ENCODE measurements at regions not wholly inside any gene's neighbourhood (a gene's known extent, or its start where the extent isn't known, plus 50 kb on each side); places are given as distances from the start of the nearest gene placed in this dataset.

GRCh38 chr10:30697806-30698205, 68.3 kb upstream of the LYZL2 start:
- Histone ChIP-seq H2BK12ac (ENCODE audit: low read depth, low read length) (no peak overlapping the region), H3K79me1 (ENCODE audit: low read depth, low read length) (no peaks in the 10 kb centered on the region), H4K91ac (replicated peaks; ENCODE audit: insufficient read length, low read length) (no peak overlapping the region), H3K23ac (ENCODE audit: insufficient read length) (no peak overlapping the region), H2BK15ac (ENCODE audit: low read length) (no peak overlapping the region), H3K4me1 (replicated peaks in 1 of 4; ENCODE audit: control insufficient read depth in 3 of 4, insufficient read depth in 4 of 4, low read length in 3 of 4) (peaks cover 0 to 11% (median 6%) of the 10 kb centered on the region in 4 experiments; a peak in 5 of 7 replicates), H3K79me2 (ENCODE audit: control insufficient read depth in 1 of 2, insufficient read depth in 2 of 2, low read length in 2 of 2) (no peaks in the 10 kb centered on the region), H3K56ac (replicated peaks; ENCODE audit: insufficient read length, low read depth, low read length) (no peak overlapping the region), H2BK20ac (ENCODE audit: low read length) (no peak overlapping the region), H3K27me3 (replicated peaks in 1 of 4; ENCODE audit: control insufficient read depth in 3 of 4, extremely low read depth in 1 of 4, insufficient read depth in 3 of 4, low read length in 3 of 4) (no peaks in the 10 kb centered on the region), H2AFZ (ENCODE audit: low read length) (no peak overlapping the region), H3K9me3 (ENCODE audit: insufficient read depth in 2 of 2, low read depth in 1 of 2, low read length in 1 of 2) (no peaks in the 10 kb centered on the region), H3K18ac (ENCODE audit: extremely low read depth, low read length) (no peak overlapping the region), H2AK5ac (ENCODE audit: low read depth, low read length) (no peak overlapping the region), H3K4ac (replicated peaks; ENCODE audit: insufficient read length, low read depth, low read length) (no peak overlapping the region), H3K4me3 (ENCODE audit: extremely low read depth in 1 of 4, insufficient read depth in 2 of 4, low read depth in 3 of 4, low read length in 4 of 4) (no peak overlapping the region), H3K36me3 (ENCODE audit: control insufficient read depth in 2 of 4, insufficient read depth in 4 of 4, low read length in 3 of 4) (no peaks in the 10 kb centered on the region), H2BK120ac (replicated peaks; ENCODE audit: low read depth, low read length) (no peak overlapping the region), H3K9ac (replicated peaks in 1 of 4; ENCODE audit: extremely low read depth in 1 of 4, low read depth in 3 of 4, low read length in 3 of 4) (no peak overlapping the region), H2BK5ac (ENCODE audit: low read depth, low read length) (no peak overlapping the region), H3K23me2 (ENCODE audit: low read depth, low read length) (no peaks in the 10 kb centered on the region), H3K14ac (ENCODE audit: insufficient read length) (no peak overlapping the region), H3K27ac (ENCODE audit: low read depth, low read length) (no peak overlapping the region), H4K5ac (ENCODE audit: insufficient read length, low read depth, low read length) (no peak overlapping the region), H4K8ac (ENCODE audit: extremely low read depth, insufficient read depth, low read length) (no peak overlapping the region), H3K4me2 (ENCODE audit: insufficient read depth in 1 of 2, low read depth in 2 of 2, low read length in 2 of 2) (no peak overlapping the region), H4K20me1 (replicated peaks in 1 of 2; ENCODE audit: control insufficient read depth in 1 of 2, insufficient read depth in 2 of 2, low read length in 2 of 2) (no peaks in the 10 kb centered on the region)
- CTCF ChIA-PET (ENCODE audit: partially characterized antibody), result interaction anchor here (1.1 to 2.3 kb wide), 4 partner anchors 10 to 25 kb away, joined by 3 to 7 read pairs (median 4); no protein-coding TSS in a partner anchor
- DNase-seq (ENCODE audit: low read depth in 1 of 2, low spot score in 2 of 2) (no peak), FAIRE-seq (no peak)
- 94% methylated on average over 3 of the region's 3 CpGs; no CpG with 5 or more reads in 1 of the 2 experiments for WGBS, 2 experiments (ENCODE audit: extremely low coverage in 1 of 2, insufficient coverage in 1 of 2, insufficient read length in 1 of 2, insufficient replicate concordance in 2 of 2, low coverage in 1 of 2, low lambda C conversion rate in 2 of 2, missing lambda C conversion rate in 1 of 2)
- POLR2A ChIA-PET (ENCODE audit: partially characterized antibody), result no interaction called here
- TF ChIP-seq CEBPB (IDR thresholded peaks at IDR 0.05; ENCODE audit: low read depth, low read length), result no peak
- no peak for TF ChIP-seq USF2 (IDR thresholded peaks at IDR 0.05; ENCODE audit: low read length)
- TF ChIP-seq PHF8 (conservative IDR thresholded peaks at IDR 0.05; ENCODE audit: low read depth, low read length), result no peak
- no peak for TF ChIP-seq CHD1 (IDR thresholded peaks at IDR 0.05; ENCODE audit: low read depth, low read length)
- TF ChIP-seq CBX8 (IDR thresholded peaks at IDR 0.05; ENCODE audit: borderline replicate concordance, low read depth, low read length), result no peak
- no peak for TF ChIP-seq SP2 (IDR thresholded peaks at IDR 0.05; ENCODE audit: low read length)
- no peak for TF ChIP-seq BCL11A (IDR thresholded peaks at IDR 0.05; ENCODE audit: low read depth in 2 of 2, low read length in 2 of 2)
- TF ChIP-seq ATF2 (IDR thresholded peaks at IDR 0.05; ENCODE audit: low read length), result no peak
- TF ChIP-seq CTBP2 (IDR thresholded peaks at IDR 0.05; ENCODE audit: borderline replicate concordance, insufficient read depth, insufficient read length, low read length), result no peak
- TF ChIP-seq EP300 (IDR thresholded peaks at IDR 0.05; ENCODE audit: borderline replicate concordance in 1 of 2, low read depth in 2 of 2, low read length in 2 of 2), result no peak
- TF ChIP-seq E2F6 (IDR thresholded peaks at IDR 0.05), result no peak

Measured in H1 (cell line).